ENCODE measurements at regions not wholly inside any gene's neighbourhood (a gene's known extent, or its start where the extent isn't known, plus 50 kb on each side); places are given as distances from the start of the nearest gene placed in this dataset.

GRCh38 chr1:79556189-79556588, 549.7 kb upstream of the ADGRL4 start:
- no peak for DNase-seq (ENCODE audit: low spot score)
- intact Hi-C loops (cut with DNase I), result no loop called here
- ATAC-seq, result no peak

GRCh38 chr1:79554688-79555087, 548.2 kb upstream of the ADGRL4 start:
- intact Hi-C loops (cut with DNase I), result no loop called here
- no peak for DNase-seq (ENCODE audit: low spot score)
- ATAC-seq, result no peak

GRCh38 chr1:79551321-79551720, 544.8 kb upstream of the ADGRL4 start:
- ATAC-seq (no peak), DNase-seq (ENCODE audit: low spot score) (no peak)
- intact Hi-C loops (cut with DNase I), result no loop called here

- ATAC-seq, result no peak
- intact Hi-C loops (cut with DNase I), result no loop called here
Observed at GRCh38 chr1:79550402-79550801, 543.9 kb upstream of the ADGRL4 start.

GRCh38 chr1:79549201-79549600, 542.7 kb upstream of the ADGRL4 start:
- no peak for ATAC-seq

More at GRCh38 chr1:79550402-79550801, 543.9 kb upstream of the ADGRL4 start:
- DNase-seq (ENCODE audit: low spot score), result no peak

GRCh38 chr1:79547514-79547913, 541.0 kb upstream of the ADGRL4 start:
- DNase-seq (ENCODE audit: low spot score), result no peak
- intact Hi-C loops (cut with DNase I), result no loop called here
- no peak for ATAC-seq

More at GRCh38 chr1:79549201-79549600, 542.7 kb upstream of the ADGRL4 start:
- intact Hi-C loops (cut with DNase I), result no loop called here
- DNase-seq (ENCODE audit: low spot score), result no peak

- DNase-seq (ENCODE audit: low spot score) (no peak), ATAC-seq (no peak)
- intact Hi-C loops (cut with DNase I), result no loop called here
Observed at GRCh38 chr1:79543394-79543793, 536.9 kb upstream of the ADGRL4 start.

- DNase-seq (ENCODE audit: low spot score) (no peak), ATAC-seq (no peak)
- intact Hi-C loops (cut with DNase I), result no loop called here
Observed at GRCh38 chr1:79539001-79539400, 532.5 kb upstream of the ADGRL4 start.

- ATAC-seq (no peak), DNase-seq (ENCODE audit: low spot score) (no peak)
- intact Hi-C loops (cut with DNase I), result no loop called here
Observed at GRCh38 chr1:79532555-79532954, 526.0 kb upstream of the ADGRL4 start.

GRCh38 chr1:79531790-79532189, 525.3 kb upstream of the ADGRL4 start:
- ATAC-seq, result no peak
- no peak for DNase-seq (ENCODE audit: low spot score)
- intact Hi-C loops (cut with DNase I), result no loop called here

- intact Hi-C loops (cut with DNase I), result no loop called here
- no peak for ATAC-seq
- DNase-seq (ENCODE audit: low spot score), result no peak
Observed at GRCh38 chr1:79530476-79530875, 523.9 kb upstream of the ADGRL4 start.

GRCh38 chr1:79530055-79530454, 523.5 kb upstream of the ADGRL4 start:
- intact Hi-C loops (cut with DNase I), result no loop called here
- ATAC-seq (no peak), DNase-seq (ENCODE audit: low spot score) (no peak)

GRCh38 chr1:79524126-79524525, 517.6 kb upstream of the ADGRL4 start:
- intact Hi-C loops (cut with DNase I), result no loop called here
- ATAC-seq (no peak), DNase-seq (ENCODE audit: low spot score) (no peak)

GRCh38 chr1:79519084-79519760, 512.7 kb upstream of the ADGRL4 start:
- intact Hi-C loops (cut with DNase I), result no loop called here
- DNase-seq (ENCODE audit: low spot score), result no peak
- ATAC-seq, result no peak

- intact Hi-C loops (cut with DNase I), result no loop called here
- DNase-seq (ENCODE audit: low spot score) (no peak), ATAC-seq (no peak)
Observed at GRCh38 chr1:79517470-79518224, 511.1 kb upstream of the ADGRL4 start.

GRCh38 chr1:79507770-79508169, 501.2 kb upstream of the ADGRL4 start:
- DNase-seq (ENCODE audit: low spot score), result no peak
- intact Hi-C loops (cut with DNase I), result no loop called here
- no peak for ATAC-seq

- peak; percentile 39 for ATAC-seq
- DNase-seq (ENCODE audit: low spot score), result no peak
Observed at GRCh38 chr1:79501153-79501552, 494.6 kb upstream of the ADGRL4 start.

GRCh38 chr1:79499541-79499940, 493.0 kb upstream of the ADGRL4 start:
- DNase-seq (ENCODE audit: low spot score), result no peak
- ATAC-seq, result no peak

More at GRCh38 chr1:79501153-79501552, 494.6 kb upstream of the ADGRL4 start:
- intact Hi-C loops (cut with DNase I), result no loop called here

GRCh38 chr1:79497193-79497773, 490.8 kb upstream of the ADGRL4 start:
- intact Hi-C loops (cut with DNase I), result no loop called here
- DNase-seq (ENCODE audit: low spot score) (no peak), ATAC-seq (no peak)

More at GRCh38 chr1:79499541-79499940, 493.0 kb upstream of the ADGRL4 start:
- intact Hi-C loops (cut with DNase I), result no loop called here

- intact Hi-C loops (cut with DNase I), result no loop called here
- DNase-seq (ENCODE audit: low spot score) (no peak), ATAC-seq (no peak)
Observed at GRCh38 chr1:79496129-79496528, 489.6 kb upstream of the ADGRL4 start.
